GM23338 (cell line): ENCODE measurements at regions not wholly inside any gene's neighbourhood (a gene's known extent, or its start where the extent isn't known, plus 50 kb on each side); places are given as distances from the start of the nearest gene placed in this dataset.

ENCODE experiments used
- ATAC-seq: fragments of 200-7000 bp; cut with Tn5 transposase; 3 replicates; pipeline ENCODE4 v1.9.1; 2020
- DNase-seq: peaks from one replicate; pipeline ENCODE4 v3.0.0-alpha.2; 2015; ENCODE audit warnings: low spot score
- H2AFZ ChIP-seq: fragments of 200-600 bp; sonication (generic); 2 replicates; pipeline ENCODE4 v1.8.0; 2016; ENCODE audit warnings: antibody characterized with exemption, mild to moderate bottlenecking, moderate library complexity
- H3F3A ChIP-seq: fragments of 200-600 bp; sonication (generic); replicated peaks from 2 replicates; pipeline ENCODE4 v1.8.0; 2017; ENCODE audit warnings: antibody characterized with exemption, mixed run types, low read depth
- H3K27ac ChIP-seq: fragments of 200-600 bp; sonication (generic); 2 replicates; pipeline ENCODE4 v1.6.1; 2016; ENCODE audit warnings: low read depth
- H3K27me3 ChIP-seq: fragments of 200-600 bp; sonication (generic); 2 replicates; pipeline ENCODE4 v1.8.0; 2016; ENCODE audit warnings: mild to moderate bottlenecking, mixed run types, moderate library complexity; ENCODE audit not compliant: insufficient read depth
- H3K36me3 ChIP-seq: fragments of 200-600 bp; sonication (generic); 2 replicates; pipeline ENCODE4 v1.8.0; 2016; ENCODE audit warnings: mild to moderate bottlenecking; ENCODE audit not compliant: insufficient read depth
- H3K4me1 ChIP-seq: fragments of 200-600 bp; sonication (generic); 2 replicates; pipeline ENCODE4 v1.8.0; 2016; ENCODE audit warnings: mild to moderate bottlenecking, moderate library complexity; ENCODE audit not compliant: insufficient read depth
- H3K4me2 ChIP-seq: fragments of 200-600 bp; sonication (generic); 2 replicates; pipeline ENCODE4 v1.7.1; 2017; ENCODE audit warnings: mixed run types
- H3K4me3 ChIP-seq: fragments of 200-600 bp; sonication (generic); 2 replicates; pipeline ENCODE4 v1.6.1; 2016; ENCODE audit warnings: mixed run types
- H3K79me2 ChIP-seq: fragments of 200-600 bp; sonication (generic); replicated peaks from 2 replicates; pipeline ENCODE4 v1.8.0; 2017; ENCODE audit warnings: mild to moderate bottlenecking; ENCODE audit not compliant: insufficient read depth
- H3K9me2 ChIP-seq: fragments of 200-600 bp; sonication (generic); 2 replicates; pipeline ENCODE4 v1.8.0; 2017; ENCODE audit not compliant: insufficient read depth
- H4K20me1 ChIP-seq: fragments of 200-600 bp; sonication (generic); replicated peaks from 2 replicates; pipeline ENCODE4 v1.8.0; 2017; ENCODE audit warnings: mild to moderate bottlenecking; ENCODE audit not compliant: insufficient read depth
- H3K27ac Mint-ChIP-seq: 2 replicates; pipeline ENCODE4 v1.8.0; 2020; ENCODE audit warnings: inconsistent platforms, mild to moderate bottlenecking, moderate library complexity, mixed read lengths
- H3K27me3 Mint-ChIP-seq: 3 replicates; pipeline ENCODE4 v1.8.0; 2022; ENCODE audit warnings: low read depth, mild to moderate bottlenecking, moderate library complexity, mixed read lengths, inconsistent platforms; ENCODE audit not compliant: insufficient read depth, poor library complexity
- H3K36me3 Mint-ChIP-seq: 3 replicates; pipeline ENCODE4 v1.8.0; 2021; ENCODE audit warnings: low read depth, mild to moderate bottlenecking, inconsistent platforms, moderate library complexity, mixed read lengths
- H3K4me1 Mint-ChIP-seq: 3 replicates; pipeline ENCODE4 v1.8.0; 2020; ENCODE audit warnings: mild to moderate bottlenecking, inconsistent platforms, mixed read lengths
- H3K4me3 Mint-ChIP-seq: 3 replicates; pipeline ENCODE4 v1.8.0; 2021; ENCODE audit warnings: moderate library complexity, mild to moderate bottlenecking, inconsistent platforms, mixed read lengths
- H3K9me3 Mint-ChIP-seq: 3 replicates; pipeline ENCODE4 v1.8.0; 2020; ENCODE audit warnings: moderate library complexity, mild to moderate bottlenecking, inconsistent platforms, mixed read lengths
- CREB1 ChIP-seq: fragments of 250-450 bp; sonication (Bioruptor Pico); IDR thresholded peaks from 2 replicates; pipeline ENCODE4 v1.5.0; 2020; ENCODE audit warnings: low read depth, mild to moderate bottlenecking, moderate library complexity
- EZH2phosphoT487 ChIP-seq: fragments of 200-600 bp; sonication (generic); IDR thresholded peaks from one replicate; pipeline ENCODE4 v1.8.1; 2018; ENCODE audit warnings: antibody characterized with exemption; ENCODE audit not compliant: unreplicated experiment
- JUNB ChIP-seq: IDR thresholded peaks from one replicate; pipeline ENCODE4 v1.6.1; 2016; ENCODE audit warnings: antibody characterized with exemption; ENCODE audit not compliant: unreplicated experiment
- NANOG ChIP-seq: IDR thresholded peaks from 2 replicates; pipeline ENCODE4 v1.6.1; 2016; ENCODE audit warnings: antibody characterized with exemption, borderline replicate concordance
- STAT1 ChIP-seq: IDR thresholded peaks from one replicate; pipeline ENCODE4 v1.6.1; 2016; ENCODE audit warnings: antibody characterized with exemption; ENCODE audit not compliant: unreplicated experiment
- ZNF114 ChIP-seq: fragments of 250-450 bp; sonication (Bioruptor Pico); IDR thresholded peaks from 2 replicates; pipeline ENCODE4 v1.5.0; 2020; ENCODE audit warnings: mild to moderate bottlenecking, moderate library complexity
- TF ChIP-seq, protein P1 (sequence below), 2 experiments: fragments of 200-600 bp in 1 of 2; sonication (generic) in 1 of 2; conservative IDR thresholded peaks; 2 replicates each; pipeline versions ENCODE4 v1.5.1 to v1.6.1; 2016 to 2017; ENCODE audit warnings: antibody characterized with exemption in 2 of 2, low read depth in 2 of 2, mild to moderate bottlenecking in 2 of 2, moderate library complexity in 1 of 2
- TF ChIP-seq, protein P2 (sequence below): IDR thresholded peaks from 2 replicates; pipeline ENCODE4 v1.6.1; 2016; ENCODE audit warnings: antibody characterized with exemption
- TF ChIP-seq, protein P3 (sequence below): IDR thresholded peaks from one replicate; pipeline ENCODE4 v1.6.1; 2018; ENCODE audit warnings: antibody characterized with exemption; ENCODE audit not compliant: unreplicated experiment

DNA sequence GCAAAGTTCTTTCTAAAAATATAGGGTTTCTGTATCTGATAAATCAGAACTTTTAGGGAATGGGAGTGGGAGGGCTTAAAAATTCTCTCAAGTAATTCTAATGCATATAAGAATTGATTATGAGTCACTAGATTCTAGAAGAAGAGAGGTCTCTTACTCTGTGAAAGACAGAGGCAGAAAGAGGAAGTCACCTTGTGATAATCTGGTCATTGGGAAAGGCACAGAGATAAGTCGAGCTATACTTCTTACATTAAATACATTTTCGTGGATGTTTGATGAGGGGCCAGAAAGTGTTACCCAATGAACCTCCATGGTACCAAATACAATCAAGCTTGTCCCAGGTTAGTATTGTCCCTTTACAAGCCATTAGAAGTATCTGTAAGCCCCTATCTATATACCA, 134.4 kb downstream of the MAD2L1 start:
- no peak overlapping the region for H3K4me2 ChIP-seq
- H3K9me2 ChIP-seq = 0 out of 2 replicates have a peak, but pooled peaks cover 2% of the 10 kb centered on the region
- H3K4me3 Mint-ChIP-seq = no peak overlapping the region
- no peaks in the 10 kb centered on the region for H3K79me2 ChIP-seq
- H3K4me3 ChIP-seq = no peak overlapping the region
- DNase-seq = no peak
- no peaks in the 10 kb centered on the region for H3K27me3 ChIP-seq
- TF ChIP-seq, protein P1, sequence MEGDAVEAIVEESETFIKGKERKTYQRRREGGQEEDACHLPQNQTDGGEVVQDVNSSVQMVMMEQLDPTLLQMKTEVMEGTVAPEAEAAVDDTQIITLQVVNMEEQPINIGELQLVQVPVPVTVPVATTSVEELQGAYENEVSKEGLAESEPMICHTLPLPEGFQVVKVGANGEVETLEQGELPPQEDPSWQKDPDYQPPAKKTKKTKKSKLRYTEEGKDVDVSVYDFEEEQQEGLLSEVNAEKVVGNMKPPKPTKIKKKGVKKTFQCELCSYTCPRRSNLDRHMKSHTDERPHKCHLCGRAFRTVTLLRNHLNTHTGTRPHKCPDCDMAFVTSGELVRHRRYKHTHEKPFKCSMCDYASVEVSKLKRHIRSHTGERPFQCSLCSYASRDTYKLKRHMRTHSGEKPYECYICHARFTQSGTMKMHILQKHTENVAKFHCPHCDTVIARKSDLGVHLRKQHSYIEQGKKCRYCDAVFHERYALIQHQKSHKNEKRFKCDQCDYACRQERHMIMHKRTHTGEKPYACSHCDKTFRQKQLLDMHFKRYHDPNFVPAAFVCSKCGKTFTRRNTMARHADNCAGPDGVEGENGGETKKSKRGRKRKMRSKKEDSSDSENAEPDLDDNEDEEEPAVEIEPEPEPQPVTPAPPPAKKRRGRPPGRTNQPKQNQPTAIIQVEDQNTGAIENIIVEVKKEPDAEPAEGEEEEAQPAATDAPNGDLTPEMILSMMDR (conservative IDR thresholded peaks at IDR 0.05; ENCODE audit: low read depth in 2 of 2) = no peak
- TF ChIP-seq NANOG = no peak
- TF ChIP-seq JUNB = no peak
- TF ChIP-seq STAT1 = no peak
- TF ChIP-seq, protein P2, sequence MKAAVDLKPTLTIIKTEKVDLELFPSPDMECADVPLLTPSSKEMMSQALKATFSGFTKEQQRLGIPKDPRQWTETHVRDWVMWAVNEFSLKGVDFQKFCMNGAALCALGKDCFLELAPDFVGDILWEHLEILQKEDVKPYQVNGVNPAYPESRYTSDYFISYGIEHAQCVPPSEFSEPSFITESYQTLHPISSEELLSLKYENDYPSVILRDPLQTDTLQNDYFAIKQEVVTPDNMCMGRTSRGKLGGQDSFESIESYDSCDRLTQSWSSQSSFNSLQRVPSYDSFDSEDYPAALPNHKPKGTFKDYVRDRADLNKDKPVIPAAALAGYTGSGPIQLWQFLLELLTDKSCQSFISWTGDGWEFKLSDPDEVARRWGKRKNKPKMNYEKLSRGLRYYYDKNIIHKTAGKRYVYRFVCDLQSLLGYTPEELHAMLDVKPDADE = no peak
- no peak for TF ChIP-seq EZH2phosphoT487
- TF ChIP-seq CREB1 (CRISPR knock-in tag) = no peak
- TF ChIP-seq, protein P3, sequence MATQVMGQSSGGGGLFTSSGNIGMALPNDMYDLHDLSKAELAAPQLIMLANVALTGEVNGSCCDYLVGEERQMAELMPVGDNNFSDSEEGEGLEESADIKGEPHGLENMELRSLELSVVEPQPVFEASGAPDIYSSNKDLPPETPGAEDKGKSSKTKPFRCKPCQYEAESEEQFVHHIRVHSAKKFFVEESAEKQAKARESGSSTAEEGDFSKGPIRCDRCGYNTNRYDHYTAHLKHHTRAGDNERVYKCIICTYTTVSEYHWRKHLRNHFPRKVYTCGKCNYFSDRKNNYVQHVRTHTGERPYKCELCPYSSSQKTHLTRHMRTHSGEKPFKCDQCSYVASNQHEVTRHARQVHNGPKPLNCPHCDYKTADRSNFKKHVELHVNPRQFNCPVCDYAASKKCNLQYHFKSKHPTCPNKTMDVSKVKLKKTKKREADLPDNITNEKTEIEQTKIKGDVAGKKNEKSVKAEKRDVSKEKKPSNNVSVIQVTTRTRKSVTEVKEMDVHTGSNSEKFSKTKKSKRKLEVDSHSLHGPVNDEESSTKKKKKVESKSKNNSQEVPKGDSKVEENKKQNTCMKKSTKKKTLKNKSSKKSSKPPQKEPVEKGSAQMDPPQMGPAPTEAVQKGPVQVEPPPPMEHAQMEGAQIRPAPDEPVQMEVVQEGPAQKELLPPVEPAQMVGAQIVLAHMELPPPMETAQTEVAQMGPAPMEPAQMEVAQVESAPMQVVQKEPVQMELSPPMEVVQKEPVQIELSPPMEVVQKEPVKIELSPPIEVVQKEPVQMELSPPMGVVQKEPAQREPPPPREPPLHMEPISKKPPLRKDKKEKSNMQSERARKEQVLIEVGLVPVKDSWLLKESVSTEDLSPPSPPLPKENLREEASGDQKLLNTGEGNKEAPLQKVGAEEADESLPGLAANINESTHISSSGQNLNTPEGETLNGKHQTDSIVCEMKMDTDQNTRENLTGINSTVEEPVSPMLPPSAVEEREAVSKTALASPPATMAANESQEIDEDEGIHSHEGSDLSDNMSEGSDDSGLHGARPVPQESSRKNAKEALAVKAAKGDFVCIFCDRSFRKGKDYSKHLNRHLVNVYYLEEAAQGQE = no peak
- TF ChIP-seq ZNF114 = no peak
- H3K36me3 Mint-ChIP-seq = no peaks in the 10 kb centered on the region
- peak overlapping the region; percentile 60; the same call in 1 of the 2 replicates for H2AFZ ChIP-seq
- H3K27ac ChIP-seq = no peak overlapping the region
- H3K36me3 ChIP-seq = no peaks in the 10 kb centered on the region
- 0 out of 2 replicates have a peak, but pooled peaks cover 3% of the 10 kb centered on the region for H3K4me1 ChIP-seq
- no peaks in the 10 kb centered on the region for H4K20me1 ChIP-seq
- ATAC-seq = no peak
- H3K27ac Mint-ChIP-seq = no peak overlapping the region
- no peaks in the 10 kb centered on the region; the same call in 2 of the 3 replicates for H3K4me1 Mint-ChIP-seq
- no peaks in the 10 kb centered on the region for H3F3A ChIP-seq
- H3K27me3 Mint-ChIP-seq = no peaks in the 10 kb centered on the region
- H3K9me3 Mint-ChIP-seq = no peaks in the 10 kb centered on the region

DNA sequence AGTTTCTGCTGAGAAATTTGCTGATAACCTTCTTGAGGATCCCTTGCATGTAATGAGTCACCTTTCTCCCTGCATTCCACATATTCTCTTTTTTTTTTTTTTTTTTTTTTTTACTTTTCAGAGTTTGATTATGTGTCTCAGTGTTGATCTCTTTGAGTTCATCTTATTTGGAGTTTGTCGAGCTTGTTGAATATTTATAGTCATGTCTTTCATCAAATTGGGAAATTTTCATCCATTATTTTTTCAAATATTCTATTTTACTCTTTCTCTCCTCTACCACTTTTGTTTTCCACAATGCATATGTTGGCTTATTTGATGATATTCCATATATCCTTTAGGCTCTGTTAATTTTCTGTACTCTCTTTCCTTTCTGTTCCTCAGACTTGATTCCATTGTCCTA, 136.1 kb downstream of the MAD2L1 start:
- Histone ChIP-seq H4K20me1 (no peaks in the 10 kb centered on the region), H3K4me3 (no peak overlapping the region), H3K9me2 (0 out of 2 replicates have a peak, but pooled peaks cover 2% of the 10 kb centered on the region), H3K27me3 (no peaks in the 10 kb centered on the region), H3K79me2 (no peaks in the 10 kb centered on the region), H3K4me1 (0 out of 2 replicates have a peak, but pooled peaks cover 3% of the 10 kb centered on the region), H3K4me2 (no peak overlapping the region), H3K36me3 (no peaks in the 10 kb centered on the region), H3F3A (no peaks in the 10 kb centered on the region), H3K27ac (no peak overlapping the region), H2AFZ (no peak overlapping the region)
- Mint-ChIP-seq H3K27ac (no peak overlapping the region), H3K4me1 (no peaks in the 10 kb centered on the region; the same call in 2 of the 3 replicates), H3K27me3 (no peaks in the 10 kb centered on the region), H3K36me3 (no peaks in the 10 kb centered on the region), H3K9me3 (no peaks in the 10 kb centered on the region), H3K4me3 (no peak overlapping the region)
- DNase-seq = no peak
- ATAC-seq = no peak
- no peak for TF ChIP-seq CREB1 (CRISPR knock-in tag)
- TF ChIP-seq, protein P3 = no peak
